Peyer's patch (tissue), 4 donors: ENCODE measurements at regions not wholly inside any gene's neighbourhood (a gene's known extent, or its start where the extent isn't known, plus 50 kb on each side); places are given as distances from the start of the nearest gene placed in this dataset.

ENCODE experiments used
- CTCF ChIP-seq, 6 experiments: fragments of 450-650 bp in 4 of 6; fragments of 200-600 bp in 2 of 6; sonication (generic) in 1 of 6; IDR thresholded peaks; one replicate each; pipeline ENCODE4 v1.5.1; 2017 to 2019; ENCODE audit warnings: antibody characterized with exemption in 6 of 6, mild to moderate bottlenecking in 3 of 6, moderate library complexity in 1 of 6
- POLR2A ChIP-seq, 2 donors: fragments of 450-650 bp; IDR thresholded peaks; one replicate each; pipeline ENCODE4 v1.5.1; 2017; ENCODE audit warnings: antibody characterized with exemption in 2 of 2, mild to moderate bottlenecking in 2 of 2, moderate library complexity in 2 of 2

GRCh38 chr7:51927738-51928137 is 611.1 kb upstream of the COBL start:
- TF ChIP-seq CTCF (IDR thresholded peaks at IDR 0.05) (no peak), POLR2A (IDR thresholded peaks at IDR 0.05) (no peak)
